Liver (tissue), 3 donors: ENCODE measurements at regions not wholly inside any gene's neighbourhood (a gene's known extent, or its start where the extent isn't known, plus 50 kb on each side); places are given as distances from the start of the nearest gene placed in this dataset.

Source experiments
- ATF3 ChIP-seq: IDR thresholded peaks from 2 replicates; pipeline ENCODE4 v1.6.1; 2016; ENCODE audit warnings: antibody characterized with exemption
- CTCF ChIP-seq: fragments of 150-350 bp; IDR thresholded peaks from 2 replicates; pipeline ENCODE4 v1.5.1; 2017; ENCODE audit warnings: improper control_type of control experiment, low read depth, low read length; ENCODE audit not compliant: missing input control
- MAX ChIP-seq: IDR thresholded peaks from 2 replicates; pipeline ENCODE4 v1.6.1; 2016; ENCODE audit warnings: antibody characterized with exemption
- RAD21 ChIP-seq, 2 donors: IDR thresholded peaks; 2 replicates each; pipeline ENCODE4 v1.6.1; 2016; ENCODE audit warnings: antibody characterized with exemption in 2 of 2, mild to moderate bottlenecking in 2 of 2
- REST ChIP-seq: IDR thresholded peaks from 2 replicates; pipeline ENCODE4 v1.6.1; 2016; ENCODE audit warnings: antibody characterized with exemption, mild to moderate bottlenecking
- SP1 ChIP-seq: IDR thresholded peaks from 2 replicates; pipeline ENCODE4 v1.6.1; 2018; ENCODE audit warnings: antibody characterized with exemption, mild to moderate bottlenecking
- TAF1 ChIP-seq: conservative IDR thresholded peaks from 2 replicates; pipeline ENCODE4 v1.6.1; 2016; ENCODE audit warnings: antibody characterized with exemption, mild to moderate bottlenecking
- donor health status: healthy.
- donor health status: healthy.

- no peak for TF ChIP-seq RAD21 (IDR thresholded peaks at IDR 0.05)
- TF ChIP-seq CTCF: no peak
- TF ChIP-seq TAF1: no peak
- no peak for TF ChIP-seq MAX
- no peak for TF ChIP-seq ATF3
- no peak for TF ChIP-seq SP1
- TF ChIP-seq REST: no peak
Measured at GRCh38 chr19:20333508-20333907, 166.5 kb downstream of the ZNF486 start.
